ENCODE measurements at regions not wholly inside any gene's neighbourhood (a gene's known extent, or its start where the extent isn't known, plus 50 kb on each side); places are given as distances from the start of the nearest gene placed in this dataset.

DNA sequence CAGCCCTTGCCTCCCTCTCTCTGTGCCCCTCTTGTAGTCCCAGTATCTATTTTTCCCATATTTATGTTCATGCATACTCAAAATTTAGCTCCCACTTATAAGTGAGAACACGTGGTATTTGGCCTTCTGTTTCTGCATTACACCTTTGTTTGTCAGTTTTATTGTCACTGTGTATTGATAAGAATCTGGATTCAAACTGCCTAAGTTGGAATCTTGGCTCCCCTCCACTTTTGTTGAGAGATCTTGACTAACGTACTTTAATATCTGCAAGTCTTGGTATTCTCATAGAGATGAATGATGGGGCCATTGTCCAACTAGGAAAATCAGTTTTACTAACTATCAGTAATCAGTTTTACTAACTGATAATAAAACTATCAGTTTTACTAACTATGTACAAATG is 87.8 kb upstream of the PRMT6 start (continued):
- TF ChIP-seq SREBF2 (IDR thresholded peaks at IDR 0.05; ENCODE audit: low read length) = no peak

GRCh38 chr1:106969731-106970130 is 86.7 kb upstream of the PRMT6 start:
- no TSS peak for BruUV-seq (replicated peaks)
- H3K36me3 ChIP-seq (ENCODE audit: control insufficient read depth in 2 of 2, insufficient read depth in 2 of 2, low read length in 1 of 2) = no peaks in the 10 kb centered on the region
- ATAC-seq (no peak), FAIRE-seq (no peak), DNase-seq (ENCODE audit: low read depth, low spot score) (no peak)
- no peak overlapping the region for H3K4me2 ChIP-seq (ENCODE audit: control insufficient read depth, insufficient read depth)
- H2AFZ ChIP-seq (ENCODE audit: control insufficient read depth, low read depth, low read length) = no peak overlapping the region
- no peaks in the 10 kb centered on the region for H4K20me1 ChIP-seq (ENCODE audit: control insufficient read depth, insufficient read depth)
- H3K27ac ChIP-seq (ENCODE audit: control insufficient read depth, insufficient read depth) = no peak overlapping the region
- in situ Hi-C loops (cut with MboI) = no loop called here
- SMC1A ChIA-PET (ENCODE audit: uncharacterized antibody, unreplicated experiment) = interaction anchor here (0.5 to 1.1 kb wide), 3 partner anchors 37 to 576 kb away, joined by 3 read pairs; no protein-coding TSS in a partner anchor
- intact Hi-C loops (cut with micrococcal nuclease; ENCODE audit: unreplicated experiment) = no loop called here
- H3K9me3 ChIP-seq (replicated peaks; ENCODE audit: control insufficient read depth, insufficient read depth, low read length) = no peaks in the 10 kb centered on the region
- no peaks in the 10 kb centered on the region for H3K27me3 ChIP-seq (replicated peaks in 1 of 2; ENCODE audit: control insufficient read depth in 2 of 2, insufficient read depth in 2 of 2, low read length in 1 of 2)
- CTCF ChIA-PET = no interaction called here
- H3K9ac ChIP-seq (ENCODE audit: control insufficient read depth, insufficient read depth, low read length) = no peak overlapping the region
- RAD21 ChIA-PET (ENCODE audit: unreplicated experiment) = no interaction called here
- H3K4me1 ChIP-seq (ENCODE audit: control insufficient read depth, insufficient read depth, low read length) = no peaks in the 10 kb centered on the region
- no peak overlapping the region for H3K4me3 ChIP-seq
- POLR2A ChIA-PET = no interaction called here
- H3K79me2 ChIP-seq (ENCODE audit: control insufficient read depth, insufficient read depth, low read length) = no peaks in the 10 kb centered on the region
- TF ChIP-seq PAX5 (IDR thresholded peaks at IDR 0.05; ENCODE audit: borderline replicate concordance, low read depth, low read length) (no peak), E4F1 (IDR thresholded peaks at IDR 0.05; ENCODE audit: borderline replicate concordance, partially characterized antibody) (no peak)

- BruUV-seq (replicated peaks) = no TSS peak
- ATAC-seq = no peak
- ChIA-PET POLR2A (no interaction called here), RAD21 (ENCODE audit: unreplicated experiment) (interaction anchor here (1.0 kb wide), 1 partner anchor 12 kb away, joined by 3 read pairs; no protein-coding TSS in a partner anchor), SMC1A (ENCODE audit: uncharacterized antibody, unreplicated experiment) (interaction anchor here (1.3 kb wide), 1 partner anchor 38 kb away, joined by 4 read pairs; no protein-coding TSS in a partner anchor), CTCF (no interaction called here)
- no peak for FAIRE-seq
- Histone ChIP-seq H3K9me3 (replicated peaks; ENCODE audit: control insufficient read depth, insufficient read depth, low read length) (no peaks in the 10 kb centered on the region), H3K79me2 (ENCODE audit: control insufficient read depth, insufficient read depth, low read length) (no peaks in the 10 kb centered on the region), H3K9ac (ENCODE audit: control insufficient read depth, insufficient read depth, low read length) (no peak overlapping the region), H3K4me2 (ENCODE audit: control insufficient read depth, insufficient read depth) (no peak overlapping the region), H3K36me3 (ENCODE audit: control insufficient read depth in 2 of 2, insufficient read depth in 2 of 2, low read length in 1 of 2) (no peaks in the 10 kb centered on the region), H3K4me3 (no peak overlapping the region), H3K27me3 (replicated peaks in 1 of 2; ENCODE audit: control insufficient read depth in 2 of 2, insufficient read depth in 2 of 2, low read length in 1 of 2) (no peaks in the 10 kb centered on the region), H4K20me1 (ENCODE audit: control insufficient read depth, insufficient read depth) (no peaks in the 10 kb centered on the region), H3K27ac (ENCODE audit: control insufficient read depth, insufficient read depth) (no peak overlapping the region), H2AFZ (ENCODE audit: control insufficient read depth, low read depth, low read length) (no peak overlapping the region), H3K4me1 (ENCODE audit: control insufficient read depth, insufficient read depth, low read length) (no peaks in the 10 kb centered on the region)
- intact Hi-C loops (cut with micrococcal nuclease; ENCODE audit: unreplicated experiment) (no loop called here), in situ Hi-C loops (cut with MboI) (no loop called here)
- no peak for DNase-seq (ENCODE audit: low read depth, low spot score)
- WGBS (ENCODE audit: insufficient coverage, insufficient replicate concordance, low lambda C conversion rate, missing lambda C conversion rate) = 16% methylated on average over 2 of the region's 2 CpGs
- TF ChIP-seq SP1 (IDR thresholded peaks at IDR 0.05; ENCODE audit: low read depth, low read length) (no peak), SPI1 (IDR thresholded peaks at IDR 0.05; ENCODE audit: borderline replicate concordance, insufficient read depth, low read depth, low read length) (no peak), CHD1 (IDR thresholded peaks at IDR 0.05; ENCODE audit: low read depth, low read length) (no peak), SUPT20H (IDR thresholded peaks at IDR 0.05; ENCODE audit: borderline replicate concordance, control insufficient read depth, low read depth, low read length) (no peak), YBX1 (IDR thresholded peaks at IDR 0.05) (no peak), ZNF207 (IDR thresholded peaks at IDR 0.05; ENCODE audit: borderline replicate concordance) (no peak), IKZF1 (conservative IDR thresholded peaks at IDR 0.05) (no peak), NFYA (IDR thresholded peaks at IDR 0.05; ENCODE audit: borderline replicate concordance, low read depth, low read length) (no peak), NFYB (IDR thresholded peaks at IDR 0.05; ENCODE audit: insufficient read depth, low read depth, low read length) (no peak)
- TF ChIP-seq, protein P1, sequence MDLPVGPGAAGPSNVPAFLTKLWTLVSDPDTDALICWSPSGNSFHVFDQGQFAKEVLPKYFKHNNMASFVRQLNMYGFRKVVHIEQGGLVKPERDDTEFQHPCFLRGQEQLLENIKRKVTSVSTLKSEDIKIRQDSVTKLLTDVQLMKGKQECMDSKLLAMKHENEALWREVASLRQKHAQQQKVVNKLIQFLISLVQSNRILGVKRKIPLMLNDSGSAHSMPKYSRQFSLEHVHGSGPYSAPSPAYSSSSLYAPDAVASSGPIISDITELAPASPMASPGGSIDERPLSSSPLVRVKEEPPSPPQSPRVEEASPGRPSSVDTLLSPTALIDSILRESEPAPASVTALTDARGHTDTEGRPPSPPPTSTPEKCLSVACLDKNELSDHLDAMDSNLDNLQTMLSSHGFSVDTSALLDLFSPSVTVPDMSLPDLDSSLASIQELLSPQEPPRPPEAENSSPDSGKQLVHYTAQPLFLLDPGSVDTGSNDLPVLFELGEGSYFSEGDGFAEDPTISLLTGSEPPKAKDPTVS (IDR thresholded peaks at IDR 0.05; ENCODE audit: low read depth, low read length) = no peak
- TF ChIP-seq, protein P2, sequence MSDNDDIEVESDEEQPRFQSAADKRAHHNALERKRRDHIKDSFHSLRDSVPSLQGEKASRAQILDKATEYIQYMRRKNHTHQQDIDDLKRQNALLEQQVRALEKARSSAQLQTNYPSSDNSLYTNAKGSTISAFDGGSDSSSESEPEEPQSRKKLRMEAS (IDR thresholded peaks at IDR 0.05; ENCODE audit: low read depth, low read length) = no peak
These were observed 84.4 kb upstream of the PRMT6 start for GRCh38 chr1:106972074-106972473.

Measured in GM12878 (cell line).